ENCODE measurements at regions not wholly inside any gene's neighbourhood (a gene's known extent, or its start where the extent isn't known, plus 50 kb on each side); places are given as distances from the start of the nearest gene placed in this dataset.
"Not testable (repeated sequence)": the region's sequence is repeated elsewhere in the genome, so short reads cannot be mapped to it uniquely, and the experiment has no call there.

DNA sequence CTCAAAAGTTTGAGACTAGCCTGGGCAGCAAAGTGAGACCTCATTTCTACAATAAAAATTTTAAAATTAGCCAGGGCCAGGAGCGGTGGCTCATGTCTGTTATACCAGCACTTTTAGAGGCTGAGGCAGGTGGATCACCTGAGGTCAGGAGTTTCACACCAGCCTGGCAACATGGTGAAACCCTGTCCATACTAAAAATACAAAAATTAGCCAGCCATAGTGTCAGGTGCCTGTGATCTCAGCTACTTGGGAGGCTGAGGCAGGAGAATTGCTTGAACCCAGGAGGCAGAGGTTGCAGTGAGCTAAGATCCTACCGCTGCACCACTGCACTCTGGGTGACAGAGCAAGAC, 85.1 kb upstream of the MAP4 start:
- H3K9me3 ChIP-seq (ENCODE audit: control insufficient read depth, insufficient read depth, low read length); H3K4me3 ChIP-seq (ENCODE audit: low read depth, low read length); H3K27me3 ChIP-seq (ENCODE audit: control insufficient read depth, insufficient read depth, low read length); H3K27ac ChIP-seq (ENCODE audit: low read depth, low read length); DNase-seq (ENCODE audit: low read depth, low spot score): not testable (repeated sequence)
- POLR2A ChIA-PET, result interaction anchor here (0.6 to 1.3 kb wide), 4 partner anchors 12 to 29 kb away, joined by 3 to 8 read pairs (median 4); no protein-coding TSS in a partner anchor
- CTCF ChIA-PET, result interaction anchor here (1.3 to 1.4 kb wide), 2 partner anchors 56 to 299 kb away, joined by 3 to 4 read pairs; no protein-coding TSS in a partner anchor

DNA sequence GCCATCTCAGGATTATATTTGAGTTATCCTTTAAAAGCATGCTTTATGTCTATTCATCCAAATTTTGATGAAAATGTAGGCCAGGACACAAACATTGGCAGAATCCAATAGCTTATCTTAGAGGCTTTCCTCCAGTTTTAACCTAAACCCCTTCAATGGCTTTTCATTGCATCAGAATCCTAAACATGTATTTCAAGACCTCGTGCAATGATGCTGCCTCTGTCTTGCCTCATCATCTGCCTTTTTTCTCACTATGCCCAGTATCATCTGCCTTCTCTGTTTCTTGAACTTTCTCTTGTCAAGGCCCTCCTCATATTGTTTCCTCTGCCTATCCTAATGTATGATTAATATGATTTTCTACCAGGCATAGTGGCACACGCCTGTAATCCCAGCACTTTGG, 76.1 kb upstream of the MAP4 start:
- ChIA-PET CTCF (no interaction called here), POLR2A (no interaction called here)
- DNase-seq (ENCODE audit: low read depth, low spot score), result no peak
- Histone ChIP-seq H3K27ac (ENCODE audit: low read depth, low read length) (no peak overlapping the region), H3K4me3 (ENCODE audit: low read depth, low read length) (no peak overlapping the region), H3K27me3 (ENCODE audit: control insufficient read depth, insufficient read depth, low read length) (no peaks in the 10 kb centered on the region), H3K9me3 (ENCODE audit: control insufficient read depth, insufficient read depth, low read length) (no peaks in the 10 kb centered on the region; the same call in 1 of the 2 replicates)
- TF ChIP-seq, protein P1, sequence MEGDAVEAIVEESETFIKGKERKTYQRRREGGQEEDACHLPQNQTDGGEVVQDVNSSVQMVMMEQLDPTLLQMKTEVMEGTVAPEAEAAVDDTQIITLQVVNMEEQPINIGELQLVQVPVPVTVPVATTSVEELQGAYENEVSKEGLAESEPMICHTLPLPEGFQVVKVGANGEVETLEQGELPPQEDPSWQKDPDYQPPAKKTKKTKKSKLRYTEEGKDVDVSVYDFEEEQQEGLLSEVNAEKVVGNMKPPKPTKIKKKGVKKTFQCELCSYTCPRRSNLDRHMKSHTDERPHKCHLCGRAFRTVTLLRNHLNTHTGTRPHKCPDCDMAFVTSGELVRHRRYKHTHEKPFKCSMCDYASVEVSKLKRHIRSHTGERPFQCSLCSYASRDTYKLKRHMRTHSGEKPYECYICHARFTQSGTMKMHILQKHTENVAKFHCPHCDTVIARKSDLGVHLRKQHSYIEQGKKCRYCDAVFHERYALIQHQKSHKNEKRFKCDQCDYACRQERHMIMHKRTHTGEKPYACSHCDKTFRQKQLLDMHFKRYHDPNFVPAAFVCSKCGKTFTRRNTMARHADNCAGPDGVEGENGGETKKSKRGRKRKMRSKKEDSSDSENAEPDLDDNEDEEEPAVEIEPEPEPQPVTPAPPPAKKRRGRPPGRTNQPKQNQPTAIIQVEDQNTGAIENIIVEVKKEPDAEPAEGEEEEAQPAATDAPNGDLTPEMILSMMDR (IDR thresholded peaks at IDR 0.05; ENCODE audit: low read depth, low read length), result no peak

DNA sequence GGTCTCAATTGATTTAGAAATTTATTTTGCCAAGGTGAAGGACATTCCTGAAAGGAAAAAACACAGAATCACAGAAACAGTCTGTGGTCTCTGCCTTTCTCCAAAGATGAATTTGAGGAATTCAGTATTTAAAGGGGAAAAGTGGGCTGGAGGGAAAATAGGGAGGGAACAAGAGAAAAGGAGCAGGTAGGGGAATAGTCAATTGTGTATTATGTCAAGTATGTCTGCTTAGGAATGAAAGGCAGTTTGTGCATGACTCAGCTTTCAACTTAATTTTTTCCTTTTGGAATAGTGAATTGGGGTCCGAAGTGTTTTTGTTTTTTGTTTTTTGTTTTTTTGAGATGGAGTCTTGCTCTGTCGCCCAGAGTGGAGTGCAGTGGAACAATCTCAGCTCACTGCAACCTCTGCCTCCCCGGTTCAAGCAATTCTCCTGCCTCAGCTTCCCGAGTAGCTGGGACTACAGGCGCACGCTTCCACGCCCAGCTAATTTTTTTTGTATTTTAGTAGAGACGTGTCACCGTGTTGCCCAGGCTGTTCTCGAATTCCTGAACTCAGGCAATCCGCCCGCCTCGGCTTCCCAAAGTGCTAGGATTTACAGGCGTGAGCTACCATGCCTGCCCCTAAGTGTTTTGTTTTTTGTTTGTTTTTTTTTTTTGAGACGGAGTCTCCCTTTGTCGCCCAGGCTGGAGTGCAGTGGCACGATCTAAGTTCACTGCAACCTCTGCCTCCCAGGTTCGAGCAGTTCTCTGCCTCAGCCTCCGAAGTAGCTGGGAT, 74.1 kb upstream of the MAP4 start:
- Histone ChIP-seq H3K27ac (ENCODE audit: low read depth, low read length) (no peak overlapping the region), H3K27me3 (ENCODE audit: control insufficient read depth, insufficient read depth, low read length) (no peaks in the 10 kb centered on the region), H3K4me3 (ENCODE audit: low read depth, low read length) (no peak overlapping the region), H3K9me3 (ENCODE audit: control insufficient read depth, insufficient read depth, low read length) (no peaks in the 10 kb centered on the region; the same call in 1 of the 2 replicates)
- no peak for DNase-seq (ENCODE audit: low read depth, low spot score)
- TF ChIP-seq, protein P1 (IDR thresholded peaks at IDR 0.05; ENCODE audit: low read depth, low read length), result no peak
- ChIA-PET CTCF (no interaction called here), POLR2A (no interaction called here)

DNA sequence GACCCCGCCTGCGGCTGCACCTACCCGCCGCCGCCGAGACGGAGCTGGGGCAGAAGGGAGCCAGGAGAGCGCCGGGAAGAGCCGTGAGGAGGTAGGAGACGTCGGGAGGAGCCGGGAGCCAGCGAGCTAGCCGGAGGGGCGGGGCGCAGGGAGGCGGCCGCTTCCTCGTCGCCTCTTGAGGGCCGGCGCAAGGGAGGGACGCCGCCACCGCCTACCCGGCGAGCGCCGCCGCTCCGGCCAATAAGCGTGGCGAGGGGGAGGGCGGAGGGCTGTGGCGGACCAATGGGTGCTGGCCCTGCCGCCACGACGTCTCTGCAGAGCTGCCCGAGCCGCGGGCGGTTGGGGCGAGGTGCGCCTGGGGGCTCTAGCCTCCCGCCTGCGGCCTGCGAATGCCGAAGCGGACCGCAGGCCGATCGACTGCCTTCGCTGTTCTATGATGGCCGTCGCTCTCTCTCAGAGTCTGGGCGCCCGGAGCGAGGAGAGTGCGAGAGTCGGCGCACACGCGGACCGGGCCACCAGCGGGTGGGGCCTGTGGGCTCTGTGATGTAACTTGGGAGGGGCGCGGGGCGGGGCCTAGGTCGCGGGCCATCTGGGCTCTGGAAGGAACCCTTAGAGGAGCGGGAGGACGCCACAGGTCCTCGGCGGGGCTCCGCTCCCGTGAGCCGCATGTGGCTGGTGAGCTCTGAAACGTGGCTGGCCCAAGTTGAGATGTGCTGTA, 72.7 kb upstream of the MAP4 start:
- H3K27ac ChIP-seq (ENCODE audit: low read depth, low read length), result peak overlapping the region; percentile 98
- DNase-seq (ENCODE audit: low read depth, low spot score), result peak; percentile 90
- no peaks in the 10 kb centered on the region; the same call in 1 of the 2 replicates for H3K9me3 ChIP-seq (ENCODE audit: control insufficient read depth, insufficient read depth, low read length)
- POLR2A ChIA-PET, result interaction anchor here (0.5 to 1.2 kb wide), 14 partner anchors 12 to 888 kb away, joined by 3 to 10 read pairs (median 6); partner anchors contain the start of gene CCDC51
- TF ChIP-seq, protein P1 (IDR thresholded peaks at IDR 0.05; ENCODE audit: low read depth, low read length), result no peak
- peak overlapping the region; percentile 88 for H3K4me3 ChIP-seq (ENCODE audit: low read depth, low read length)
- CTCF ChIA-PET, result interaction anchor here (0.7 to 0.8 kb wide), 2 partner anchors 32 to 41 kb away, joined by 3 read pairs; no protein-coding TSS in a partner anchor
- no peaks in the 10 kb centered on the region for H3K27me3 ChIP-seq (ENCODE audit: control insufficient read depth, insufficient read depth, low read length)

DNA sequence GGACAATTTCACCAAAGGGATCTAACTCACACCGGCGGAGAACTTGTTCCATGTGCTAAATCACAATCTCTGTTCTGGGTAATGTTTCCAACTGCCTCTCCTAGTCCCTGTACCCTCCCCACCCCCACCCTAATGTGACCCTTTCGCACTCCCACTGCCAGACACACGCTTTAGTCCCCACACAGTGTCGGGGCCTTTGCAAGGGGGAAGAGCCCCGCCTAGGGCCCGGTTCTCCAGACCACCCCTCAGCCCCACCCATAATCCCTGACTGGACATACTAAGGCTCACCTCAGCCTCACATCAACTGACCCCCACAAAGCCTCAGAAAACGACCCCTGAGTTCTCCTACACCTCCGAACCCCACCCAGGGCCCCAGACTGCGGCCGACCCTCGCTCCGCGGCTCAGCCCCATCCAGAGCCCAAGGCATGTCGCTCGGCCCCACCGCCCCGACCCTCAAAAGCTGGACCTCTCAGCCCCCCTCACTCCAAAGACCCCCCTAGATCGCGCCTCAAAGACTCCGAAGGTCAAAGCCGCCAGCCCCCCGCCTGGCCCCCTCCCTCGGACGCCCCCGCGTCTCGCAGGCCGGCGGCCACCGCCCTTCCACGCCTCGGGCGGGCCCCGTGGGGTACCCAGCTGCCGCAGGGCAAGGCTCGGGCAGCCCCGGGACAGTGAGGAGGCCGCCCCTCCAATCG, 72.0 kb upstream of the MAP4 start:
- TF ChIP-seq, protein P1 (IDR thresholded peaks at IDR 0.05; ENCODE audit: low read depth, low read length), result no peak
- Histone ChIP-seq H3K27ac (ENCODE audit: low read depth, low read length) (peak overlapping the region; percentile 95), H3K27me3 (ENCODE audit: control insufficient read depth, insufficient read depth, low read length) (no peaks in the 10 kb centered on the region), H3K4me3 (ENCODE audit: low read depth, low read length) (peak overlapping the region; percentile 88), H3K9me3 (ENCODE audit: control insufficient read depth, insufficient read depth, low read length) (no peaks in the 10 kb centered on the region; the same call in 1 of the 2 replicates)
- ChIA-PET CTCF (no interaction called here), POLR2A (interaction anchor here (0.5 to 2.4 kb wide), 16 partner anchors 13 to 887 kb away, joined by 3 to 14 read pairs (median 6); partner anchors contain the start of gene CCDC51)
- DNase-seq (ENCODE audit: low read depth, low spot score), result no peak

Measured in AG04450 (cell line).